K562 (cell line): ENCODE measurements at regions not wholly inside any gene's neighbourhood (a gene's known extent, or its start where the extent isn't known, plus 50 kb on each side); places are given as distances from the start of the nearest gene placed in this dataset.

Source experiments
- ATAC-seq: fragments of 200-7000 bp; cut with Tn5 transposase; 3 replicates; pipeline ENCODE4 v1.9.1; 2020; ENCODE audit warnings: moderate library complexity
- BruUV-seq: library from RNA; stranded (reverse); fragments of 400-500 nt; replicated peaks from 2 replicates; lab custom pipeline; 2021; lab: Mats Ljungman, UMichigan
- CTCF ChIA-PET: fragments of 300-600 bp; formaldehyde crosslinking; extraction: SDS; loops from one replicate; lab custom pipeline; 2021; ENCODE audit warnings: low intra/inter-chr PET ratio; lab: Yijun Ruan, JAX
- POLR2A ChIA-PET: fragments of 300-600, 350-650 bp; sonication (Branson Sonifier 250); formaldehyde crosslinking; extraction: SDS; loops from one replicate; lab custom pipeline; 2021; ENCODE audit warnings: antibody characterized with exemption, inconsistent platforms; lab: Yijun Ruan, JAX
- DNase-seq, 4 experiments: peaks; one replicate each; pipeline versions ENCODE4 v3.0.0 to v3.0.0-alpha.2; 2011 to 2018; ENCODE audit warnings: low spot score in 3 of 4, mixed read lengths in 3 of 4; ENCODE audit errors: extremely low read depth in 1 of 4
- FAIRE-seq: peaks from 2 replicates; lab custom pipeline; 2011; peaks lifted over from hg19 to GRCh38; lab: Jason Lieb, UNC
- H2AFZ ChIP-seq: 2 replicates; pipeline ENCODE4 v1.6.0; 2011; ENCODE audit warnings: low read depth, low read length, control low read depth, inconsistent platforms
- H3K27ac ChIP-seq: fragments of 200-600 bp; 3 replicates; pipeline ENCODE4 v1.8.0; 2011; ENCODE audit warnings: low read depth, mild to moderate bottlenecking, control low read depth, inconsistent platforms, low read length, moderate library complexity, mixed read lengths; ENCODE audit errors: extremely low read depth
- H3K27me3 ChIP-seq, 2 experiments: fragments of 300-600 bp in 1 of 2; 2 replicates in 1 of 2; 3 replicates in 1 of 2; pipeline versions ENCODE4 v1.6.0 to v1.8.0; 2011; ENCODE audit warnings: inconsistent platforms in 2 of 2, low read length in 2 of 2, mild to moderate bottlenecking in 1 of 2, mixed read lengths in 1 of 2, moderate library complexity in 1 of 2; ENCODE audit not compliant: control insufficient read depth in 2 of 2, insufficient read depth in 2 of 2
- H3K36me3 ChIP-seq: fragments of 300-600 bp; 3 replicates; pipeline ENCODE4 v1.8.0; 2011; ENCODE audit warnings: mild to moderate bottlenecking, low read length, inconsistent platforms; ENCODE audit not compliant: control insufficient read depth, insufficient read depth
- H3K4me1 ChIP-seq, 2 experiments: fragments of 200-600 bp in 1 of 2; replicated peaks in 1 of 2; 2 replicates in 1 of 2; 3 replicates in 1 of 2; pipeline versions ENCODE4 v1.5.1 to v1.8.0; 2011; ENCODE audit warnings: inconsistent platforms in 2 of 2, low read length in 2 of 2, mild to moderate bottlenecking in 1 of 2, mixed read lengths in 1 of 2, moderate library complexity in 1 of 2; ENCODE audit not compliant: control insufficient read depth in 2 of 2, insufficient read depth in 2 of 2
- H3K4me2 ChIP-seq: 2 replicates; pipeline ENCODE4 v1.6.1; 2011; ENCODE audit warnings: low read length, control low read depth, inconsistent platforms, mixed read lengths; ENCODE audit not compliant: insufficient read depth
- H3K4me3 ChIP-seq: fragments of 200-600 bp; sonication (generic), shearing (Covaris generic); 2 replicates; pipeline ENCODE4 v1.5.1; 2016; ENCODE audit warnings: control low read depth, inconsistent platforms
- H3K79me2 ChIP-seq: fragments of 200-600 bp; 3 replicates; pipeline ENCODE4 v1.8.0; 2011; ENCODE audit warnings: low read length, inconsistent platforms; ENCODE audit not compliant: control insufficient read depth, insufficient read depth
- H3K9ac ChIP-seq, 2 experiments: 2 replicates each; pipeline versions ENCODE4 v1.6.0 to v1.6.1; 2011; ENCODE audit warnings: low read depth in 2 of 2, low read length in 2 of 2, control low read depth in 1 of 2, inconsistent platforms in 1 of 2, mild to moderate bottlenecking in 1 of 2, mixed read lengths in 1 of 2; ENCODE audit not compliant: insufficient read depth in 1 of 2
- H3K9me1 ChIP-seq: one replicate; pipeline ENCODE4 v1.6.0; 2011; ENCODE audit warnings: inconsistent platforms, mild to moderate bottlenecking, low read length, moderate library complexity; ENCODE audit not compliant: control insufficient read depth, insufficient read depth
- H3K9me3 ChIP-seq: replicated peaks from 2 replicates; pipeline ENCODE4 v1.5.1; 2011; ENCODE audit warnings: low read depth, low read length, inconsistent platforms; ENCODE audit not compliant: control insufficient read depth, insufficient read depth
- H4K20me1 ChIP-seq: replicated peaks from 2 replicates; pipeline ENCODE4 v1.6.1; 2011; ENCODE audit warnings: low read length, inconsistent platforms, mixed read lengths; ENCODE audit not compliant: control insufficient read depth, insufficient read depth
- CTCFL ChIP-seq: IDR thresholded peaks from 2 replicates; pipeline ENCODE4 v1.6.1; 2011; ENCODE audit warnings: borderline replicate concordance, low read depth, mild to moderate bottlenecking, moderate library complexity, low read length; ENCODE audit not compliant: insufficient read depth, poor library complexity, severe bottlenecking
- EWSR1 ChIP-seq: fragments of 450-650 bp; IDR thresholded peaks from 2 replicates; pipeline ENCODE4 v1.6.1; 2018; ENCODE audit warnings: borderline replicate concordance, mild to moderate bottlenecking, low read depth, moderate library complexity; ENCODE audit not compliant: partially characterized antibody
- HDGF ChIP-seq: fragments of 450-650 bp; IDR thresholded peaks from 2 replicates; pipeline ENCODE4 v1.6.1; 2016
- ILF3 ChIP-seq: fragments of 450-650 bp; IDR thresholded peaks from 2 replicates; pipeline ENCODE4 v1.6.1; 2018; ENCODE audit warnings: antibody characterized with exemption, mild to moderate bottlenecking, moderate library complexity, borderline replicate concordance
- MEF2D ChIP-seq: conservative IDR thresholded peaks from 2 replicates; pipeline ENCODE4 v1.6.1; 2016; ENCODE audit warnings: low read depth, missing genetic modification characterization, missing compliant biosample characterization
- SIX5 ChIP-seq, 2 experiments: IDR thresholded peaks; 2 replicates each; pipeline ENCODE4 v1.6.1; 2011; ENCODE audit warnings: low read length in 2 of 2, borderline replicate concordance in 1 of 2, low read depth in 1 of 2, mild to moderate bottlenecking in 1 of 2, moderate library complexity in 1 of 2; ENCODE audit not compliant: insufficient read depth in 1 of 2
- U2AF2 ChIP-seq: fragments of 200-400 bp; formaldehyde crosslinking; optimal IDR thresholded peaks from 2 replicates; pipeline ENCODE3; 2017; ENCODE audit warnings: low read depth, mild to moderate bottlenecking, low read length
- USF2 ChIP-seq: sonication (generic); formaldehyde crosslinking; IDR thresholded peaks from 2 replicates; pipeline ENCODE4 v1.5.0; 2020; ENCODE audit warnings: missing genetic modification reagents
- ZFP36 ChIP-seq: fragments of 150-350 bp; IDR thresholded peaks from 2 replicates; pipeline ENCODE4 v1.6.1; 2018; ENCODE audit warnings: low read length, low read depth; ENCODE audit not compliant: partially characterized antibody
- ZNF551 ChIP-seq: fragments of 250-450 bp; sonication (Bioruptor Pico); IDR thresholded peaks from 2 replicates; pipeline ENCODE4 v1.5.0; 2021; ENCODE audit warnings: mild to moderate bottlenecking, moderate library complexity
- WGBS: fragments of 100-300 bp; shearing (Covaris generic); methylation state at CpG from one replicate; pipeline ENCODE4 v1.1.6; 2016; ENCODE audit warnings: low coverage, mixed read lengths; ENCODE audit not compliant: insufficient coverage; ENCODE audit errors: missing lambda C conversion rate; 5-methylcytosine and 5-hydroxymethylcytosine counted together
- in situ Hi-C: fragments of 300-500 bp; cut with MboI; formaldehyde crosslinking; loops from 4 replicates; pipeline ENCODE4 v1.15.0; 2018; ENCODE audit warnings: inconsistent platforms, mixed read lengths
- intact Hi-C: fragments of 100-400 bp; cut with micrococcal nuclease; formaldehyde crosslinking; loops from 2 replicates; pipeline ENCODE4 v1.14.2; 2022
- TF ChIP-seq, protein P1 (sequence below): fragments of 450-650 bp; IDR thresholded peaks from 2 replicates; pipeline ENCODE4 v1.7.0; 2016; ENCODE audit warnings: borderline replicate concordance
- TF ChIP-seq, protein P2 (sequence below): fragments of 250-450 bp; sonication (Bioruptor Pico); IDR thresholded peaks from 2 replicates; pipeline ENCODE4 v1.8.0; 2021; ENCODE audit warnings: moderate library complexity, mild to moderate bottlenecking, inconsistent platforms

DNA sequence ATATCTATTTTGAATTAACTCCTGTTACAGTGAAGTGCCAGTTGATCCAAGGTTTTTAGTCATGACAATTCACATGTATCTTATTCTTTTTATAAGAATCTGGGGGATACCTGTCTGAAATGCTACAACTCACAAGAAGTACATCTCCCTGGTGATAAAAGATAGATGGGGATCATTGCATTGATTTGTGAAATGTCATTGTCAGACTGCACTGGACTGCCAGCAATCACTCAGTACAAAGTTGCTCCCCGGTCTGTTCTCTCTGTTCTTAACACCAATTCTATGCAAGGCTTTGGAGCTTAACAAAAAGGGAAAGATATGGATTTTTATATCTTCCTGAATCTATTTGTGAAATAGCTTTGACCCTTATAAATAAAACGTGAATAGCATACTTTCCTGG, 171.8 kb upstream of the PCSK5 start:
- intact Hi-C loops, result no loop called here
- ATAC-seq, result no peak
- H3K9me1 ChIP-seq, result no peaks in the 10 kb centered on the region
- H3K36me3 ChIP-seq, result no peaks in the 10 kb centered on the region
- no peak overlapping the region for H3K4me2 ChIP-seq
- no peaks in the 10 kb centered on the region for H3K4me1 ChIP-seq
- no peak overlapping the region for H3K4me3 ChIP-seq
- H4K20me1 ChIP-seq, result no peaks in the 10 kb centered on the region
- no peaks in the 10 kb centered on the region for H3K79me2 ChIP-seq
- in situ Hi-C loops, result no loop called here
- no TSS peak for BruUV-seq
- H2AFZ ChIP-seq, result no peak overlapping the region
- TF ChIP-seq EWSR1 (no peak), ZFP36 (no peak), ILF3 (no peak), USF2 (CRISPR knock-in tag) (no peak), ZNF551 (CRISPR knock-in tag) (no peak), U2AF2 (no peak), HDGF (no peak), CTCFL (no peak), SIX5 (IDR thresholded peaks at IDR 0.05; ENCODE audit: borderline replicate concordance in 1 of 2, insufficient read depth in 1 of 2, low read depth in 1 of 2, low read length in 2 of 2) (no peak), MEF2D (tag) (no peak)
- TF ChIP-seq, protein P1, sequence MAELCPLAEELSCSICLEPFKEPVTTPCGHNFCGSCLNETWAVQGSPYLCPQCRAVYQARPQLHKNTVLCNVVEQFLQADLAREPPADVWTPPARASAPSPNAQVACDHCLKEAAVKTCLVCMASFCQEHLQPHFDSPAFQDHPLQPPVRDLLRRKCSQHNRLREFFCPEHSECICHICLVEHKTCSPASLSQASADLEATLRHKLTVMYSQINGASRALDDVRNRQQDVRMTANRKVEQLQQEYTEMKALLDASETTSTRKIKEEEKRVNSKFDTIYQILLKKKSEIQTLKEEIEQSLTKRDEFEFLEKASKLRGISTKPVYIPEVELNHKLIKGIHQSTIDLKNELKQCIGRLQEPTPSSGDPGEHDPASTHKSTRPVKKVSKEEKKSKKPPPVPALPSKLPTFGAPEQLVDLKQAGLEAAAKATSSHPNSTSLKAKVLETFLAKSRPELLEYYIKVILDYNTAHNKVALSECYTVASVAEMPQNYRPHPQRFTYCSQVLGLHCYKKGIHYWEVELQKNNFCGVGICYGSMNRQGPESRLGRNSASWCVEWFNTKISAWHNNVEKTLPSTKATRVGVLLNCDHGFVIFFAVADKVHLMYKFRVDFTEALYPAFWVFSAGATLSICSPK, result no peak
- TF ChIP-seq, protein P2, sequence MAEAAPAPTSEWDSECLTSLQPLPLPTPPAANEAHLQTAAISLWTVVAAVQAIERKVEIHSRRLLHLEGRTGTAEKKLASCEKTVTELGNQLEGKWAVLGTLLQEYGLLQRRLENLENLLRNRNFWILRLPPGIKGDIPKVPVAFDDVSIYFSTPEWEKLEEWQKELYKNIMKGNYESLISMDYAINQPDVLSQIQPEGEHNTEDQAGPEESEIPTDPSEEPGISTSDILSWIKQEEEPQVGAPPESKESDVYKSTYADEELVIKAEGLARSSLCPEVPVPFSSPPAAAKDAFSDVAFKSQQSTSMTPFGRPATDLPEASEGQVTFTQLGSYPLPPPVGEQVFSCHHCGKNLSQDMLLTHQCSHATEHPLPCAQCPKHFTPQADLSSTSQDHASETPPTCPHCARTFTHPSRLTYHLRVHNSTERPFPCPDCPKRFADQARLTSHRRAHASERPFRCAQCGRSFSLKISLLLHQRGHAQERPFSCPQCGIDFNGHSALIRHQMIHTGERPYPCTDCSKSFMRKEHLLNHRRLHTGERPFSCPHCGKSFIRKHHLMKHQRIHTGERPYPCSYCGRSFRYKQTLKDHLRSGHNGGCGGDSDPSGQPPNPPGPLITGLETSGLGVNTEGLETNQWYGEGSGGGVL (CRISPR knock-in tag), result no peak
- TF ChIP-seq, all 486 proteins: peak for 0
- ChIA-PET POLR2A (no interaction called here), CTCF (no interaction called here)
- Histone ChIP-seq H3K9ac (no peak overlapping the region), H3K27ac (no peak overlapping the region), H3K27me3 (no peaks in the 10 kb centered on the region), H3K9me3 (no peaks in the 10 kb centered on the region)
- WGBS, result 9% methylated on average over 2 of the region's 2 CpGs
- DNase-seq (no peak), FAIRE-seq (no peak)
